IMR-90 (cell line): ENCODE measurements at regions not wholly inside any gene's neighbourhood (a gene's known extent, or its start where the extent isn't known, plus 50 kb on each side); places are given as distances from the start of the nearest gene placed in this dataset.

Experiments
- ATAC-seq: fragments of 200-7000 bp; cut with Tn5 transposase; 2 replicates; pipeline ENCODE4 v1.9.1; 2020; ENCODE audit warnings: low read depth, mild to moderate bottlenecking, moderate library complexity
- BruUV-seq: library from RNA; stranded (reverse); fragments of 400-500 nt; replicated peaks from 2 replicates; lab custom pipeline; 2021; lab: Mats Ljungman, UMichigan
- CTCF ChIA-PET: fragments of 300-600 bp; formaldehyde crosslinking; extraction: SDS; loops from one replicate; lab custom pipeline; 2021; ENCODE audit warnings: antibody characterized with exemption; lab: Yijun Ruan, JAX
- POLR2A ChIA-PET: fragments of 300-600 bp; sonication (Branson Sonifier 250); formaldehyde crosslinking; loops from one replicate; lab custom pipeline; 2022; ENCODE audit warnings: antibody characterized with exemption; ENCODE audit not compliant: unreplicated experiment; lab: Charles Lee
- DNase-seq: peaks from one replicate; pipeline ENCODE4 v3.0.0; 2013
- H2AFZ ChIP-seq: replicated peaks from 2 replicates; pipeline ENCODE3; 2013; ENCODE audit warnings: low read length, mild to moderate bottlenecking; ENCODE audit not compliant: poor library complexity
- H2AK5ac ChIP-seq: 2 replicates; pipeline ENCODE4 v1.6.1; 2013; ENCODE audit warnings: low read depth, low read length, inconsistent platforms
- H2AK9ac ChIP-seq: replicated peaks from 2 replicates; pipeline ENCODE3; 2013; ENCODE audit warnings: mild to moderate bottlenecking, low read depth, low read length, moderate library complexity; ENCODE audit not compliant: poor library complexity
- H2BK120ac ChIP-seq: 2 replicates; pipeline ENCODE4 v1.6.1; 2013; ENCODE audit warnings: low read depth, low read length, inconsistent platforms
- H2BK15ac ChIP-seq: 3 replicates; pipeline ENCODE4 v1.6.1; 2013; ENCODE audit warnings: low read depth, low read length, inconsistent platforms
- H2BK20ac ChIP-seq: 2 replicates; pipeline ENCODE4 v1.6.1; 2013; ENCODE audit warnings: low read depth, mild to moderate bottlenecking, inconsistent platforms, low read length, moderate library complexity
- H2BK5ac ChIP-seq: 2 replicates; pipeline ENCODE4 v1.6.1; 2013; ENCODE audit warnings: mild to moderate bottlenecking, low read depth, low read length, inconsistent platforms; ENCODE audit not compliant: poor library complexity, severe bottlenecking
- H3K14ac ChIP-seq: replicated peaks from 2 replicates; pipeline ENCODE4 v1.6.1; 2013; ENCODE audit warnings: low read depth, low read length, inconsistent platforms
- H3K18ac ChIP-seq: 2 replicates; pipeline ENCODE4 v1.6.1; 2013; ENCODE audit warnings: low read depth, low read length, control low read depth
- H3K23ac ChIP-seq: 2 replicates; pipeline ENCODE4 v1.6.1; 2013; ENCODE audit warnings: low read depth, low read length, inconsistent platforms
- H3K27ac ChIP-seq: 2 replicates; pipeline ENCODE4 v1.5.1; 2013; ENCODE audit warnings: mild to moderate bottlenecking, control low read depth, low read length; ENCODE audit not compliant: insufficient read depth
- H3K27me3 ChIP-seq: 2 replicates; pipeline ENCODE4 v1.6.1; 2013; ENCODE audit warnings: low read length; ENCODE audit not compliant: control insufficient read depth, insufficient read depth
- H3K36me3 ChIP-seq: 2 replicates; pipeline ENCODE4 v1.6.1; 2013; ENCODE audit warnings: low read length, mixed read lengths; ENCODE audit not compliant: control insufficient read depth, insufficient read depth
- H3K4ac ChIP-seq: 2 replicates; pipeline ENCODE4 v1.6.1; 2013; ENCODE audit warnings: low read depth, low read length, inconsistent platforms
- H3K4me1 ChIP-seq: 2 replicates; pipeline ENCODE4 v1.6.1; 2013; ENCODE audit warnings: low read length, mixed read lengths; ENCODE audit not compliant: control insufficient read depth, insufficient read depth
- H3K4me2 ChIP-seq: 2 replicates; pipeline ENCODE4 v1.6.1; 2013; ENCODE audit warnings: low read depth, mild to moderate bottlenecking, control low read depth, low read length, moderate library complexity
- H3K4me3 ChIP-seq: 2 replicates; pipeline ENCODE4 v1.5.1; 2013; ENCODE audit warnings: low read depth, mild to moderate bottlenecking, control low read depth, low read length, moderate library complexity; ENCODE audit not compliant: insufficient read depth
- H3K56ac ChIP-seq: 2 replicates; pipeline ENCODE4 v1.6.1; 2013; ENCODE audit warnings: low read length, inconsistent platforms; ENCODE audit not compliant: insufficient read depth; ENCODE audit errors: extremely low read depth
- H3K79me1 ChIP-seq, 2 experiments: 2 replicates each; pipeline ENCODE4 v1.6.1; 2013; ENCODE audit warnings: low read length in 2 of 2, inconsistent platforms in 1 of 2, low read depth in 1 of 2
- H3K9ac ChIP-seq: 2 replicates; pipeline ENCODE4 v1.6.1; 2013; ENCODE audit warnings: low read depth, low read length, control low read depth
- H3K9me1 ChIP-seq: 2 replicates; pipeline ENCODE4 v1.6.1; 2013; ENCODE audit warnings: low read length, inconsistent platforms; ENCODE audit not compliant: insufficient read depth
- H3K9me3 ChIP-seq: 2 replicates; pipeline ENCODE4 v1.6.1; 2013; ENCODE audit warnings: low read length; ENCODE audit not compliant: control insufficient read depth, insufficient read depth
- H4K20me1 ChIP-seq: 2 replicates; pipeline ENCODE4 v1.6.1; 2013; ENCODE audit warnings: low read length, inconsistent platforms; ENCODE audit not compliant: insufficient read depth
- H4K5ac ChIP-seq: 2 replicates; pipeline ENCODE4 v1.6.1; 2013; ENCODE audit warnings: mild to moderate bottlenecking, low read depth, low read length, control low read depth
- H4K8ac ChIP-seq, 2 experiments: 2 replicates each; pipeline ENCODE4 v1.6.1; 2013; ENCODE audit warnings: low read depth in 2 of 2, low read length in 2 of 2, control low read depth in 1 of 2, inconsistent platforms in 1 of 2
- H4K91ac ChIP-seq: 2 replicates; pipeline ENCODE4 v1.6.1; 2013; ENCODE audit warnings: low read depth, low read length, inconsistent platforms; ENCODE audit not compliant: insufficient read depth
- MXI1 ChIP-seq: IDR thresholded peaks from 2 replicates; pipeline ENCODE4 v1.6.1; 2012; ENCODE audit warnings: low read depth, mild to moderate bottlenecking, low read length, moderate library complexity, borderline replicate concordance
- WGBS, 2 experiments: methylation state at CpG; one replicate each; pipeline versions ENCODE4 v1.1.5 to v1.1.7; 2013; ENCODE audit warnings: missing lambda C conversion rate in 2 of 2; ENCODE audit not compliant: insufficient read length in 1 of 2; ENCODE audit errors: extremely low coverage in 2 of 2; 5-methylcytosine and 5-hydroxymethylcytosine counted together
- dilution Hi-C: fragments of 300-500 bp; cut with HindIII; formaldehyde crosslinking; loops from one replicate; pipeline ENCODE4 v1.14.3; 2018; ENCODE audit warnings: low sequenced_read_pairs; ENCODE audit not compliant: unreplicated experiment
- in situ Hi-C: fragments of 300-500 bp; cut with MboI; formaldehyde crosslinking; loops from 3 replicates; pipeline ENCODE4 v1.14.3; 2019; ENCODE audit warnings: low sequenced_read_pairs, inconsistent platforms, mixed read lengths
- intact Hi-C: fragments of 100-400 bp; cut with micrococcal nuclease; formaldehyde crosslinking; loops from 2 replicates; pipeline ENCODE4 v1.10.0; 2022

DNA sequence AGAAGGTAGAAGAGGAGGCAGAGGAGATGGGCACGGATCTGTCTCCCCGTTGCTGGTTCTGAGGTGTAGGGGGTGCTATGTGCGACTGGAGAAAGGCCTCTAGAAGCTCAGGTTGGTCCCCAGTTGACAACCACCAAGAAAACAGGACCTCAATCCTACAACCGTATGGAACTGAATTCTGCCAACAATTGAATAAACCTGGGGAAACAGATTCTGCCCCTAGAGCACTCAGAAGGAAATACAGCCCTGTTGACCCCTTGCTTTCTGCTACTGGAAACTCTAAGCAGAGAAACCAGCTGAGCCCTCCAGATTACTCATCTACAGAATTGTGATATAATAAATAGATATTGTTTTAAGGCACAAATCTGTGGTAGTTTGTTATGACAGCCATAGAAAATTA is 313.0 kb upstream of the GOT2 start:
- H3K14ac ChIP-seq: no peak overlapping the region
- no peak overlapping the region for H3K23ac ChIP-seq
- H2BK5ac ChIP-seq: no peak overlapping the region
- H2AK9ac ChIP-seq: no peak overlapping the region
- H3K9me1 ChIP-seq: no peaks in the 10 kb centered on the region
- intact Hi-C loops: no loop called here
- no peak overlapping the region for H3K4me3 ChIP-seq
- H3K9ac ChIP-seq: no peak overlapping the region
- H3K4ac ChIP-seq: no peak overlapping the region
- H2AK5ac ChIP-seq: no peak overlapping the region
- no peak overlapping the region for H2BK120ac ChIP-seq
- no CpG with 5 or more reads among the region's 4 CpGs for WGBS, 2 experiments
- ATAC-seq (no peak), DNase-seq (no peak)
- H4K5ac ChIP-seq: no peak overlapping the region
- no peak overlapping the region for H2BK20ac ChIP-seq
- H4K91ac ChIP-seq: no peak overlapping the region
- H3K9me3 ChIP-seq: peaks cover 3% of the 10 kb centered on the region; the same call in 1 of the 2 replicates
- H3K4me2 ChIP-seq: no peak overlapping the region
- ChIA-PET POLR2A (interaction anchor here (0.6 kb wide), 1 partner anchor 323 kb away, joined by 3 read pairs; no protein-coding TSS in a partner anchor), CTCF (no interaction called here)
- H3K4me1 ChIP-seq: no peaks in the 10 kb centered on the region
- H3K27me3 ChIP-seq: no peaks in the 10 kb centered on the region
- no peak overlapping the region for H3K56ac ChIP-seq
- no peaks in the 10 kb centered on the region for H3K79me1 ChIP-seq
- dilution Hi-C loops: no loop called here
- no peak overlapping the region for H2AFZ ChIP-seq
- H3K18ac ChIP-seq: no peak overlapping the region; the same call in 1 of the 2 replicates
- no peak overlapping the region for H4K8ac ChIP-seq
- no peaks in the 10 kb centered on the region for H4K20me1 ChIP-seq
- in situ Hi-C loops: no loop called here
- TF ChIP-seq MXI1: no peak
- H2BK15ac ChIP-seq: no peak overlapping the region
- BruUV-seq: no TSS peak
- H3K27ac ChIP-seq: no peak overlapping the region
- no peaks in the 10 kb centered on the region for H3K36me3 ChIP-seq
